Neutrophil (primary cell): ENCODE measurements at regions not wholly inside any gene's neighbourhood (a gene's known extent, or its start where the extent isn't known, plus 50 kb on each side); places are given as distances from the start of the nearest gene placed in this dataset.

Experiments used
- H3K27ac ChIP-seq: fragments of 200-600 bp; sonication (generic); 2 replicates; pipeline ENCODE4 v1.5.1; 2016; ENCODE audit warnings: mild to moderate bottlenecking, moderate library complexity
- H3K27me3 ChIP-seq: fragments of 200-600 bp; sonication (generic); 2 replicates; pipeline ENCODE4 v1.6.0; 2016; ENCODE audit warnings: mild to moderate bottlenecking
- H3K36me3 ChIP-seq: fragments of 200-600 bp; sonication (generic); 2 replicates; pipeline ENCODE4 v1.5.1; 2017
- H3K4me1 ChIP-seq, 2 experiments: fragments of 200-600 bp in 1 of 2; sonication (generic) in 1 of 2; 1 replicate in 1 of 2; 2 replicates in 1 of 2; pipeline versions ENCODE4 v1.5.1 to v1.6.1; 2013 to 2016; ENCODE audit warnings: low read depth in 1 of 2, low read length in 1 of 2, mild to moderate bottlenecking in 1 of 2, moderate library complexity in 1 of 2; ENCODE audit not compliant: control insufficient read depth in 1 of 2, insufficient read depth in 1 of 2
- H3K4me3 ChIP-seq, 2 experiments: fragments of 200-600 bp in 1 of 2; sonication (generic) in 1 of 2; 1 replicate in 1 of 2; 2 replicates in 1 of 2; pipeline ENCODE4 v1.5.1; 2013 to 2016; ENCODE audit warnings: low read depth in 1 of 2, low read length in 1 of 2, mild to moderate bottlenecking in 1 of 2, moderate library complexity in 1 of 2
- H3K9me3 ChIP-seq: fragments of 200-600 bp; sonication (generic); 2 replicates; pipeline ENCODE4 v1.5.1; 2016
- CTCF ChIP-seq: fragments of 200-600 bp; sonication (generic); IDR thresholded peaks from 2 replicates; pipeline ENCODE4 v1.5.1; 2016; ENCODE audit warnings: antibody characterized with exemption

- H3K4me3 ChIP-seq, result no peak overlapping the region
- H3K27me3 ChIP-seq, result no peaks in the 10 kb centered on the region
- H3K4me1 ChIP-seq, result no peaks in the 10 kb centered on the region
- no peak overlapping the region for H3K27ac ChIP-seq
- TF ChIP-seq CTCF, result no peak
- no peaks in the 10 kb centered on the region for H3K36me3 ChIP-seq
- peaks cover 5% of the 10 kb centered on the region for H3K9me3 ChIP-seq
Measured at GRCh38 chr22:47580121-47580520, 817.7 kb downstream of the TBC1D22A start.

GRCh38 chr22:47576908-47577307 lies 814.5 kb downstream of the TBC1D22A start:
- Histone ChIP-seq H3K4me3 (no peak overlapping the region), H3K27me3 (no peaks in the 10 kb centered on the region), H3K27ac (no peak overlapping the region), H3K9me3 (peaks cover 5% of the 10 kb centered on the region), H3K36me3 (no peaks in the 10 kb centered on the region), H3K4me1 (no peaks in the 10 kb centered on the region)
- no peak for TF ChIP-seq CTCF

GRCh38 chr22:47575291-47575690 lies 812.8 kb downstream of the TBC1D22A start:
- Histone ChIP-seq H3K4me3 (no peak overlapping the region), H3K4me1 (no peaks in the 10 kb centered on the region), H3K9me3 (no peaks in the 10 kb centered on the region), H3K27me3 (no peaks in the 10 kb centered on the region), H3K36me3 (no peaks in the 10 kb centered on the region), H3K27ac (no peak overlapping the region)
- TF ChIP-seq CTCF, result no peak

GRCh38 chr22:47574556-47574955 lies 812.1 kb downstream of the TBC1D22A start:
- no peaks in the 10 kb centered on the region for H3K9me3 ChIP-seq
- no peaks in the 10 kb centered on the region for H3K36me3 ChIP-seq
- no peaks in the 10 kb centered on the region for H3K27me3 ChIP-seq
- no peak overlapping the region for H3K4me3 ChIP-seq
- no peak overlapping the region for H3K27ac ChIP-seq
- no peak for TF ChIP-seq CTCF
- H3K4me1 ChIP-seq, result no peaks in the 10 kb centered on the region

GRCh38 chr22:47573141-47573540 lies 810.7 kb downstream of the TBC1D22A start:
- no peak for TF ChIP-seq CTCF
- no peaks in the 10 kb centered on the region for H3K4me1 ChIP-seq
- no peak overlapping the region for H3K4me3 ChIP-seq
- no peaks in the 10 kb centered on the region for H3K36me3 ChIP-seq
- H3K9me3 ChIP-seq, result no peaks in the 10 kb centered on the region
- H3K27me3 ChIP-seq, result no peaks in the 10 kb centered on the region
- no peak overlapping the region for H3K27ac ChIP-seq

- H3K27ac ChIP-seq, result no peak overlapping the region
- H3K9me3 ChIP-seq, result no peaks in the 10 kb centered on the region
- no peaks in the 10 kb centered on the region for H3K4me1 ChIP-seq
- no peaks in the 10 kb centered on the region for H3K27me3 ChIP-seq
- no peak overlapping the region for H3K4me3 ChIP-seq
- TF ChIP-seq CTCF, result no peak
- no peaks in the 10 kb centered on the region for H3K36me3 ChIP-seq
Measured at GRCh38 chr22:47572443-47572842, 810.0 kb downstream of the TBC1D22A start.
